CD4-positive, CD25-positive, alpha-beta regulatory T cell (primary cell): ENCODE measurements at regions not wholly inside any gene's neighbourhood (a gene's known extent, or its start where the extent isn't known, plus 50 kb on each side); places are given as distances from the start of the nearest gene placed in this dataset.

ENCODE experiments used
- ATAC-seq, 2 donors: fragments of 150-1000 bp; cut with Tn5 transposase; one replicate each; pipeline ENCODE4 v1.10.0; 2021; ENCODE audit warnings: low read depth in 2 of 2, moderate number of reproducible peaks in 2 of 2, moderate library complexity in 1 of 2
- DNase-seq, 3 donors: peaks; one replicate each; pipeline versions ENCODE4 v3.0.0 to v3.0.0-alpha.2; 2012 to 2022; ENCODE audit warnings: mixed read lengths in 1 of 3
- H3K27ac ChIP-seq: one replicate; pipeline ENCODE4 v1.7.0; 2013; ENCODE audit warnings: mild to moderate bottlenecking, low read length; ENCODE audit not compliant: insufficient read depth, poor library complexity, severe bottlenecking
- H3K27me3 ChIP-seq: one replicate; pipeline ENCODE4 v1.7.0; 2013; ENCODE audit warnings: low read length; ENCODE audit not compliant: control insufficient read depth, insufficient read depth
- H3K36me3 ChIP-seq: one replicate; pipeline ENCODE4 v1.7.0; 2013; ENCODE audit warnings: mild to moderate bottlenecking, low read length, moderate library complexity; ENCODE audit not compliant: control insufficient read depth, insufficient read depth
- H3K4me1 ChIP-seq: 2 replicates; pipeline ENCODE4 v1.7.0; 2013; ENCODE audit warnings: mild to moderate bottlenecking, low read length; ENCODE audit not compliant: insufficient read depth, control insufficient read depth, poor library complexity, severe bottlenecking
- H3K4me3 ChIP-seq: one replicate; pipeline ENCODE4 v1.7.0; 2013; ENCODE audit warnings: low read depth, mild to moderate bottlenecking, low read length, moderate library complexity
- H3K9me3 ChIP-seq, 2 experiments: 1 replicate in 1 of 2; 2 replicates in 1 of 2; pipeline ENCODE4 v1.7.0; 2013; ENCODE audit warnings: low read length in 2 of 2, mild to moderate bottlenecking in 1 of 2, moderate library complexity in 1 of 2; ENCODE audit not compliant: control insufficient read depth in 2 of 2
- H3K27ac Mint-ChIP-seq, 3 donors: one replicate each; pipeline ENCODE4 v1.8.0; 2020 to 2022; ENCODE audit warnings: mild to moderate bottlenecking in 3 of 3, mixed read lengths in 3 of 3, moderate library complexity in 2 of 3
- H3K27me3 Mint-ChIP-seq: one replicate; pipeline ENCODE4 v1.8.0; 2022; ENCODE audit warnings: mild to moderate bottlenecking, mixed read lengths
- H3K36me3 Mint-ChIP-seq: one replicate; pipeline ENCODE4 v1.8.0; 2020; ENCODE audit warnings: mixed read lengths
- H3K4me1 Mint-ChIP-seq, 4 donors: one replicate each; pipeline ENCODE4 v1.8.0; 2020 to 2022; ENCODE audit warnings: mixed read lengths in 4 of 4, mild to moderate bottlenecking in 1 of 4
- H3K4me3 Mint-ChIP-seq, 4 donors: one replicate each; pipeline ENCODE4 v1.8.0; 2020 to 2022; ENCODE audit warnings: mild to moderate bottlenecking in 4 of 4, mixed read lengths in 4 of 4, moderate library complexity in 3 of 4
- H3K9me3 Mint-ChIP-seq, 7 donors: one replicate each; pipeline ENCODE4 v1.8.0; 2020 to 2022; ENCODE audit warnings: mixed read lengths in 7 of 7, mild to moderate bottlenecking in 3 of 7, moderate library complexity in 2 of 7

DNA sequence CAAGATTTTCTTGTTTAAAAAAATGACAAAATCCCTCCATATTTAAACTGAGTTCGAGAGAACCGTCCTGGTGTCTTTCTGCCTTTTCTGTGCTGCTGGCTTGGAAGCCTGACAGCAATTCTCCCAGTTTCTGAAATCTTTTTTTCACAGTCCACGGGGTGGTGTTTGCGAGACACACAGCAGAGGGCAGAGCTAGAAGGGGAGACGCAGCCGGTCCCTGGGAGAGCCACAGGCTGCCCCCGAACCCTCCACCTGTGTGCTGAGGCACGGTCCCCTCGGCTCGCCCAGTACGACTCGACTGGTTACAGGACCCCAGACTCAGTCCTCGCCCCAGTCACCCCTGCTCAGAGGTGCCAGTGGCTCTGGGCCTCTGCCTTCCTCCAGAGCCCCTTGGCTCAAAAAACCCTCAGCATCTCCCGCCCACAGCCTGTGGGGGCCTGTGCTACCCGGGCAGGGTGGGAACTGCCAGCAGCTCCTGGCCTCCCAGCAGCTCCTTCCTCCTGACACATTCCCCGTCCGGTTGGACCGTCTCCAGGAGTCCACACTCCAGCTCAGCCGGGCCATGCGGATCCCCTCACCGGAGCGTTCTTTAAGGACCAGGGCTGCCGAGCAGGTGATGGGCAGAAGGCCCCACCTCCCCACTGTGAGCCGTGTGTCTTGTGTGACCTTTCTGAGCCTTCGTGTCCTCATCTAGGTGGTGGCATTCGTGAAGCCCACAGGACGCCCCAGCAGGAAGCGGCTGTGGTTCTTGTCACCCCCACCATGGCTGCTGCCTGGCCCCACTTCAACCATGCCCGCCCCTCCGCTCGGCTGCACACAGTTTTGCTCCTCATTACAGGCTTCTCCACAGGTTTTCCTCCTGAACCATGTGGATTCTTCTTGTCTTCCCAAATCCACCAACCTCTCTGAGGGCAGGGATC, 52.3 kb upstream of the EN2 start:
- no peak for DNase-seq
- H3K4me3 ChIP-seq = no peak overlapping the region
- H3K27ac ChIP-seq = no peak overlapping the region
- peaks cover 25% of the 10 kb centered on the region for H3K27me3 Mint-ChIP-seq
- no peaks in the 10 kb centered on the region for H3K9me3 ChIP-seq
- no peaks in the 10 kb centered on the region for H3K27me3 ChIP-seq
- no peaks in the 10 kb centered on the region for H3K4me1 ChIP-seq
- no peaks in the 10 kb centered on the region for H3K36me3 ChIP-seq
- H3K4me3 Mint-ChIP-seq = no peak overlapping the region
- ATAC-seq = no peak
- H3K36me3 Mint-ChIP-seq = no peaks in the 10 kb centered on the region
- peaks cover 0 to 4% (median 0%) of the 10 kb centered on the region in 7 donors for H3K9me3 Mint-ChIP-seq
- H3K4me1 Mint-ChIP-seq = peaks cover 0 to 3% (median 1%) of the 10 kb centered on the region in 4 donors
- H3K27ac Mint-ChIP-seq = no peak overlapping the region

- H3K27me3 Mint-ChIP-seq = peaks cover 13% of the 10 kb centered on the region
- peaks cover 0 to 7% (median 2%) of the 10 kb centered on the region in 4 donors for H3K4me1 Mint-ChIP-seq
These were observed 50.1 kb upstream of the EN2 start for GRCh38 chr7:155407799-155408198.

More at GRCh38 chr7:155407799-155408198, 50.1 kb upstream of the EN2 start:
- H3K36me3 ChIP-seq = no peaks in the 10 kb centered on the region
- no peak for ATAC-seq
- no peak overlapping the region for H3K27ac ChIP-seq
- DNase-seq = no peak
- Mint-ChIP-seq H3K9me3 (peaks cover 0 to 4% (median 0%) of the 10 kb centered on the region in 7 donors), H3K4me3 (no peak overlapping the region), H3K27ac (no peak overlapping the region), H3K36me3 (no peaks in the 10 kb centered on the region)
- H3K4me3 ChIP-seq = no peak overlapping the region
- H3K27me3 ChIP-seq = no peaks in the 10 kb centered on the region
- H3K4me1 ChIP-seq = no peaks in the 10 kb centered on the region
- H3K9me3 ChIP-seq = no peaks in the 10 kb centered on the region
